NCI-H2196 treated with DMSO at 0.1 percent for 48 hours (cell line): ENCODE measurements at regions not wholly inside any gene's neighbourhood (a gene's known extent, or its start where the extent isn't known, plus 50 kb on each side); places are given as distances from the start of the nearest gene placed in this dataset.
"Not testable (repeated sequence)": the region's sequence is repeated elsewhere in the genome, so short reads cannot be mapped to it uniquely, and the experiment has no call there.

Experiments
- DNase-seq: peaks from one replicate; lab custom pipeline; 2025; ENCODE audit not compliant: unreplicated experiment; lab: John Stamatoyannopoulos, UW

DNA sequence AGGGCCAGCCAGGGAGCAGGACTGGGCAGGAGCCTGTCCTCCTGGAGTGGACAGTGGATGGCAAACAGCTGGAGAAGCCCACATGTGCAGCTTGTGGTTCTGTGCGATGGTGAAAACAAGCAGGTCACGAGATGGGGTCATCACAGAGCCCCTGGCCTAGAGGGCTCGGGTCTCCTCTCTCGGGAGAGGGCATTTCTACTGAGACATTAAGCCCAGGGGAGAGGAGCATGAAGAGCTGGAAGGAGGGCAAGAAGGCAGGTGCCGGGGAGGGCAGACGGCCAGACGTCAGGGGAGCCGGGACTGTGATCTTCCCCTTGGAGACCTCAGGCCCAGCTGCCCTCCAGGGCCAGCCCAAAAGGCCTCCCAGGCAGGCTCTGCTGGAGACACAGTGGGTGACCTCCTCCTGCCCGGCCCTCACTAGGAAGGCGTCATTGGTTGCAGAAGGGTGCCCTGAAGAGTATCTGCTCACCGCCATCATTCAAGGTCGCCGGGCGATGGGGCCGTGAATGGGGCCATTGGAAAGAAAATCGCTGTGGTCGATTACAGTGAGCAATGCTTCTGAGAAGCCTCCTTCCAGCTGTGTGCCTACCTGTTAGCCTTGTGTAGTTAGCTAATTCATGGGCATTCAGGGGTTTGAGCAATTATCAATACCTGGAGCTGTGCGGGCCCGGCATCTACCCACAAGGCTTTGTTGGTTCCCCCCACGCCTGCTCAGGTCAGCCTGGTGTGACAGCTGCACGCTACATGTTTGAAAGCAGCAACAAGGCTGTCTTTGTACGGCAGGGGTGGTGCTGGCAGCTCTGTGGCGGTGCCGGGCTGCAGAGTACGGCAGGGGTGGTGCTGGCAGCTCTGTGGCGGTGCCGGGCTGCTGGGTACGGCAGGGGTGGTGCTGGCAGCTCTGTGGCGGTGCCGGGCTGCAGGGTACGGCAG lies 72.3 kb upstream of the ACTRT2 start:
- DNase-seq: no peak

DNA sequence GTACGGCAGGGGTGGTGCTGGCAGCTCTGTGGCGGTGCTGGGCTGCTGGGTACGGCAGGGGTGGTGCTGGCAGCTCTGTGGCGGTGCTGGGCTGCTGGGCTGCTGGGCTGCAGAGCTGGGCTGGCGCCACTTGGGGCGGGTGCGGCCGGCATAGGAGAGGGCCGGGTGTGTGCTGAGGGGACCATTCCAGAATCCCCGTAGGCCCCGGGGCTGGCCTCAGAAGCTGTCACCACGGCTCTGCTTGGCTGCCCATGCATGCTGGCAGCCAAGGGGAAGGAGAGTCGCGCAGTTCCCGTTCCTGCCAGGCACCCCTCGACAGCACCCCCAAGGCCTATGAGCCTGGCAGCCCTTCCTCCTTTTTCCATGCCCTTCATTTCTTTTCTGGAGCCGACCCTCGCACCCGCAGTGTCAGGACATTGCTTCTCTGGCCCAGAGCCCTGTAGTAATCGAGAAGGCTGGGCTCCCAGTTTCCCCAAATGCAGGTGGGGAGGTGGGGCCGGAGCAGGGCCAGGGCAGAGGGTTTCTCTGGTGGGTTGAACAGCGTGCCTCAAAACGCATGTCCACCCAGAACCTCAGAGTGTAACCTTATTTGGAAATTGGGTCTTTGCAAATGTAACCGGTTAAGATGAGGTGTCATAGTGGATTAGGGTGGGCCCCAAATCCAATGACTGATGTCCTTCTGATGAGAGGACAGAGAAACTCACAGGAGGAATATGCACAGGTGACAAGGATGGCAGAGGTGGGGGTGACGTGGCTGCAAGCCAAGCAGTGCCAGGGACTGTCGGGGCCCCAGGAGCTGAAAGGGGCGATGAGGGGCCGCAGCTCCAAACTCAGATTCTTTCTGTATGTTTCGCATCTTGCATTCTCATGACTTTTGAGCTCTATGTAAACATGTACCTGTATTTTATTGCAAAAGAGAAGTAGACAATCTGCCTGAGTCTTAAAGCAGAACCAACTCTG lies 71.0 kb upstream of the ACTRT2 start:
- DNase-seq: no peak

DNA sequence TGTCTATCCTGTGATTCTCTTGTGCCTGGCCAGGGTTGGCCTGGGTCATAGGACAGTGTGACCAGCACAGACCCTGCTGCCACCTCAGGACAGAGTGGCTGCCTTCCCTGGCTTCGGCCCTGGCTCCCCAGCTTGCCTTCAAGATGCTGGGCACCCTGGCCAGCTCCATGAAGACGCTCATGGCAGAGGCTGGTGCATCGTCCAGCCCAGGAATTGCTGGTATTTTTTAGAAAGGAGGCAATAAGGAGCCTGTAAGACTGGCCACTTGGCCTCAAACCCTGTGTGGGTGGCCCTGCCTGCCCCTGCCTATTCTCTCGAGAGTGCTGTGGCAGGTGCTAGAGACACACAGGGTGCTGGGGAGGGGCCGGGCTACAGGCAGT lies 70.4 kb upstream of the ACTRT2 start:
- no peak for DNase-seq

DNA sequence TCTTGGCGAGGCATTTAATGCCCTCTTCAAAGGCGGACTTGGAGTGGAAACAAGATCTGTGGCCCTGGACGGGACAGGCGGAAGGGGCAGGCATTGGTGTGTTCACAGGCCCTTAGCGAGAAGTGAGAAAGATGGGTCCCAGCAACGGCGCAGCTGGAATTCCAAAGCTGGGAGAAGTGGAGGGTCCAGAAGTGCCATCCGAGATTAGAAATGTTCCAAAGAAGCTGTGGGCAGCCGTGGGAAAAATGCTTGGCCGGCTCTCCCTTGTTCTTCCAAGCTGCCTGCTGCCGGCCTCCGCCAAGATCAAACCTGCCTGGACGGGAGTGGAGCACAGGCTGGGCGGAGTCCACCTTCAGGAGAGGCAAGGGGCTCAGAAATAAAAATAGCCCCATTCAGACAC lies 69.4 kb upstream of the ACTRT2 start:
- no peak for DNase-seq

DNA sequence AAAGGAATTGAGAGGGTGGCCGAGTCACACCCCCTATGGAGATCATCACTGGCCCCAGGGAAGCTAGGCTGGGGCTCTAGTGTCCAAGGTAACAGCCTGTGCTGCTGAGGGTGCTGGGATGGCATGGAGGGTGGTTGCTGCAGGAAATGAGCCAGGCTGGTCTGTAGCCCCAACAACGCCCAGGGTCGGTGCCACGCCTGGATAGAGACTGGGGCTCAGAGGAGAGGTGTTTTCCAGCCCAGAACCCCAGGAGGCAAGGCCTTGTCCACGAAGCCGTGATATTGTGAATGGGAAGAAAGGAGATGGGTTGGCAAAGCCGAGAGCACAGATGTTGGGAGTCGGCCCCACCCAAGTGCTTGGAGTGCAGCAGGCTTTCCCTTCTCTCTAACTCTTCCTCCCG lies 68.9 kb upstream of the ACTRT2 start:
- DNase-seq: no peak

DNA sequence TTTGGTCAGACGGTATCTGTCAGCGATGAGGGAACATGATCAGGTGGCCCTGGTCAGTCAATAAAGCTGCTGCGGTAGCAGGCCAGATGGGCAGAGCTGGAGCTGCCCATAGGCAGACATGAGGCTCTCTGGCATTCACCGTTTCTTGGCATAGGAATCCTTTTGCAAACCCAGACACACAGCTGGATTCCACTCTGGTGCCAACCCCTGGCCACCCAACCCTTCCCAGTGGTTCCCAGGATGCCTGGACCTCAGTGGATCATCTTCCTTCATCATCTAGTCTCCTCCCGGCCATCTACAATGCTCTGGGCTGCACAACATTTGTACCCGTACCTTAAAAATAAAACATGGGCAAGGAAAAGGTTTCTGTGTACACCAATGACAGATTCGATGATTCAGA lies 68.3 kb upstream of the ACTRT2 start:
- no peak for DNase-seq

DNA sequence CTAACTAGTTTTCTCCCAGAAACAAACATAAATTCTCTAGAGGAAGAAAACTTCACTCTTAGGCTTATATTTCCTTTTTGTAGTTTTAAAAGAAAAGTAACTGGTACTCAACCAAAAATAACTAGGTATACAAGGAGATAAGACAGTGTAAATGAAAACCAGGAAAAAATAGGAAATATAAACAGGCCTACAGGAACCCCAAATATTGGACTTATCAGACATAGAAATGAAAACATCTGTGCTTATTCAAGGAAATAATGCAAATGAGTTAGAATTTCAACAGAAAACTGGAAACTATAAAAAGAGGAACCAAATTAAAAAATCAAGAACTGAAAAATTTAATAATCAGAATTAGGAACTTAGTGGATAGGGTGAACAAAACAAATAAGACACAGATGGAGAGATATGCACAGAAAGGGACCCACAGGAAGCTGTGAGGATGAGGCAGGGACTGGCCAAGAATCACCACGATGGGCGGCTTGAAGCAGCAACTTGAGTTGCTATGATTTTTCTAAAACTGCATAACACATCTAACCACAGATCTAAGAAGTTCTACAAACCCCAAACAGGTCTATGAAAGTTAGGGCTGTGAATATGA lies 67.5 kb upstream of the ACTRT2 start:
- no peak for DNase-seq

DNA sequence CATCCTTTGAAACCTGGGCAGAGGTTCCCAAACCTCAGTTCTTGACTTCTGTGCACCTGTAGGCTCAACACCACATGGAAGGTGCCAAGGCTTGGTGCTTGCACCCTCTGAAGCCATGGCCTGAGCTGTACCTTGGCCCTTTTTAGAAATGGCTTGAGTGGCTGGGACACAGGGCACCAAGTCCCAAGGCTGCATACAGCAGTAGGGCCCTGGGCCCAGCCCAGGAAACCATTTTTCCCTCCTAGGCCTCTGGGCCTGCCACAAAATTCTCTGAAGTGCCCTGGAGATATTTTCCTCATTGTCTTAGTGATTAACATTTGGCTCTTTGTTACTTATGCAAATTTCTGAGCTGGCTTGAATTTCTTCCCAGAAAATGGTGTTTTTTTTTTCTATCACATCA lies 65.6 kb upstream of the ACTRT2 start:
- no peak for DNase-seq

DNA sequence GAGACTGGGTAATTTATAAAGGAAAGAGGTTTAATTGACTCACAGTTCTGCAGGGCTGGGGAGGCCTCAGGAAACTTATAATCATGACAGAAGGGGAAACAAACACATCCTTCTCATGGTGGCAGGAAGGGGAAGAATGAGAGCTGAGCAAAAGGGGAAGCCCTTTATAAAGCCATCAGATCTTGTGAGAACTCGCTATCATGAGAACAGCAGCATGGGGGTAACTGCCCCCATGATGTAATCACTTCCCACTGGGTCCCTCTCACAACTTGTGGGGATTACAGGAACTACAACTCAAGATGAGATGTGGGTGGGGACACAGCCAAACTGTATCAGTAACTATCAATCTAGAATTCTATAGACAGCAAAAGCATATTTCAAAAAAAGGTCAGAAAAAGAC lies 64.7 kb upstream of the ACTRT2 start:
- no peak for DNase-seq

DNA sequence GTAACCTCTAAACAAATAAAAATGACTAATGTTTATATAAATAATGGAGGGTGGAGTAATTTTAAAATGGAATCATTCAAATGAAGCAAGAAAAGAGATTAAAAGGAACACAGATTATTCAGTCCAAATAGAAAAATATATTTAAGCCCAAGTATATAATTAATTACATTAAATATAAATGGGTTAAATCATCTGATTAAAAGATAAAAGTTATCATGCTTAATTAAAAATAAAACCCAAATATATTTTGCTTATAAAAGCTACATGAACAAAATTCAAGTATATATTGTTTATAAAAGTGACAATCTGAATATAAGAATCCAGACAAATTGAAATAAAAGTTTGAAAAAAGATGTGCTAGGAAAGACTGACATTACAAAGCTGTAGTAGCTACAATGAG lies 63.9 kb upstream of the ACTRT2 start:
- no peak for DNase-seq

DNA sequence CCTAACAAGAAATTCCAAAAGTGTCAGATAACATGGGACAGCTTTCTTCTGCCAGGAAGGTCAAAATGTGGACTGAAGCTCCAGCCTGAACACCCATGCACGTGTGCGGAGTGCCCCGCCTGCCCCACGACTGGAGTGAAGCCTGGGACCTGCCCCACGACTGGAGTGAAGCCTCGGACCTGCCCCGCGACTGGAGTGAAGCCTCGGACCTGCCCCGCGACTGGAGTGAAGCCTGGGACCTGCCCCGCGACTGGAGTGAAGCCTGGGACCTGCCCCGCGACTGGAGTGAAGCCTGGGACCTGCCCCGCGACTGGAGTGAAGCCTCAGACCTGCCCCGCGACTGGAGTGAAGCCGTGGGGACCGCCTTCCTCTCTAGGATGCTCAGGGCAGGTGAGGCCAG lies 61.4 kb upstream of the ACTRT2 start:
- not testable (repeated sequence) for DNase-seq

DNA sequence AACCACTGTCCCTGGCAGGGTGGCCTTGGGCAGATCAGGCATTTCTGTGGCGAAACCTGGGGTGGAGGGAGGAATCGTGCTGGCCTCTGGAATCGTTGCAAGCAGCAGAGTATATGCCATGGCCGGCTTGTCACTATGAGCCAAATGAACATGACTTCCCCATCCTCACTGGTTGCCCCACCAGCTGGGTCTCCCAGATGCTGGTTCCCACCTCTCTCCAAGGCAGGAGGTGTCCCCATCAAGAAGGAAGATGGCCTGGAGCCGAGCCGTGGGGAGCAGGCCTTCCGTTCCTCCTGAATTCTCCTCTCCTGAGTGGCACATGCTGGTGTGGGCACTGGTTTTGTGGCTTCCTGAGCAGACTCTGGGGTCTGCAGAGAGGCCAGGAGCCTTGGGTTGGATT lies 60.2 kb upstream of the ACTRT2 start:
- no peak for DNase-seq

DNA sequence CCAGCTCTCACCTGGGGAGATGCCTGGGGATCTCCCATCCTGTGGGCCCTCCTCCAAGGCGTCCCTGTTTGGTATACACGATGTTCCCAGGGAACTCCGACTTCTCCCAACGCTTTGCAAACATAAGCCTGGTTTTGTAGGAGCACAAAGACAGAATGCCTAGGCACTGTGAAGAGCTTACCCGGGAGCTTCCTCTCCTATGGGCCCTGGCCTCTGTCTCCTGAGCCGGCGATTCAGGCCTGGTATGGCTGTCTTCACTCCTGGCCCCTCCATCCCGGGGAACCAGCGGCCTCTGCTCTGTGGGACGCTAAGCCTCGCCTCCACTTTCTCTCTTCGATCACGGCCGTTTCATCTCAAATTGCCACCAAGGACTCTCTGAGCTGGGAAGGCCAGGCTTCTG lies 59.6 kb upstream of the ACTRT2 start:
- no peak for DNase-seq

DNA sequence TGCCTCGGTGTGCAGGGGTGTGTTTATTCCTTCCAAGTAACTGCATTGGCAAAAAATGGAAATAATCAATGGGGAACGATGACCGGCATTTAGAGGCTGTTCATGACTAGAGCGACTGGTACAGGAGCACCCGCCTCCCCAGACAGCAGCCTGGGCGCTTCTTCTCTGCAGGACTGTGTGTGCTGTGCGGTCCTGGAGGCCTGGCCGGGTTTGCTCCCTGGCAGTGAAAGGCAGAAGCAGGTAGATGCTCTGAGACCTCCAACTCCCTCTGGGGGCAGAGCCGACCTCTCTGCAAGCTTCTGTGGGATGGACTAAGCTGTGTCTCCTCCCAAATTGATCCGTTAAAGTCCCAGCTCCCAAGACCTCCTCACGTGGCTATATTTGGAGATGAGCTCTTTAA lies 59.2 kb upstream of the ACTRT2 start:
- DNase-seq: no peak

DNA sequence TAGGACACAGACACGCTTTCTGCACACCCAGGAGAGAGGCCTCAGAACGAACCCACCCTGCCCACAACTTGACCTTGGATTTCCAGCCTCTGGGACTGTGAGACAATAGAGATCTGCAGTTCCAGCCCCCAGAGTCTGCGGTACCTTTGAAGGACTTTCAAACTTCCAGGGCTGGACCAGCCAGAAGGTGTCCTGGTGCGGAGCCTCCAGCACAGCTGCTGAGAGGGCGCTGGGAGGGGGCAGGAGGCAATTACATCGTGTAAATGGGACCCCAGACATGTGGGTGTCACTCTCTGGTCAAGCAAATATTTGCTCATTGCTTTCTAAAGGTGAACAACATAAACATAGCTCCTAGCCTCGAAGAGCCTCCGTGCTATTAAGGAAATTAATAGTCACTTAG lies 58.7 kb upstream of the ACTRT2 start:
- DNase-seq: no peak

DNA sequence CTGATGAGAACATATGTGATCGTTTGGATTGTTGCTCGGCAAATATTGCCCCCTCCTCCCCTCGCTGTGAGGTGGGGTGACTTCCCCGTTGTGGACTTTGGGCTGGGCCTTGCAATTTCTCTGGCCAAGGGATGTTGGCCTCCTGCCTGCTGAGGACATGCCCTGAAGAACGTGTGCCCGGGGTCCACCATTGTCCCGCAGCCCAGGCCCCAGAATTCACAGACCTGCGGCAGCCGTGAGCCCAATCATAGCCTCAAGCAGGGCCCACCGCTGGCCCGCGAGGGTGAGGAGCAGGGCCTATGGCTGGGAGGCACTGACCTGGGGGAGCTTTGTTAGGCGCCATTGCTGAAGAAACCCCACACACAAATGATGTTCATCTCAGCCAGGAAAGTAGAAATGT lies 58.3 kb upstream of the ACTRT2 start:
- DNase-seq: no peak

DNA sequence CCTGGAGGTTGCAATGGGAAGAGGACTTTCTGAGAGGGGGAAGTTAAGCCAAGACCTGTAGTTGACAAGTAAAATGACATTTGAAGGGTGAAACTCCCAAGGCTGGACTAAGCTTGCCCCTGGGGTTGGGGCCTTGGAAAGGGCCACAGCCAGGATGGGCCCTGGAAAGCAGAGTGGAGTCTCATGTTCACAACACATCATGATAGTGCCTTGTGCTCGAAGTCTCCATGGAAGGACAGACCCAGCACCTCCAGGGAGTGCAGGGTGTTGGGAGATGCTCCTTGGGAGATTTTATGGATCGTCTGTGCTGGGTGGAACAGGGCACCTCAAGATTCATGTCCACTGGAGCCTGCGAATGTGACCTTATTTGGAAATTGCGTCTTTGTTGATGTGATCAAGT lies 55.6 kb upstream of the ACTRT2 start:
- no peak for DNase-seq

DNA sequence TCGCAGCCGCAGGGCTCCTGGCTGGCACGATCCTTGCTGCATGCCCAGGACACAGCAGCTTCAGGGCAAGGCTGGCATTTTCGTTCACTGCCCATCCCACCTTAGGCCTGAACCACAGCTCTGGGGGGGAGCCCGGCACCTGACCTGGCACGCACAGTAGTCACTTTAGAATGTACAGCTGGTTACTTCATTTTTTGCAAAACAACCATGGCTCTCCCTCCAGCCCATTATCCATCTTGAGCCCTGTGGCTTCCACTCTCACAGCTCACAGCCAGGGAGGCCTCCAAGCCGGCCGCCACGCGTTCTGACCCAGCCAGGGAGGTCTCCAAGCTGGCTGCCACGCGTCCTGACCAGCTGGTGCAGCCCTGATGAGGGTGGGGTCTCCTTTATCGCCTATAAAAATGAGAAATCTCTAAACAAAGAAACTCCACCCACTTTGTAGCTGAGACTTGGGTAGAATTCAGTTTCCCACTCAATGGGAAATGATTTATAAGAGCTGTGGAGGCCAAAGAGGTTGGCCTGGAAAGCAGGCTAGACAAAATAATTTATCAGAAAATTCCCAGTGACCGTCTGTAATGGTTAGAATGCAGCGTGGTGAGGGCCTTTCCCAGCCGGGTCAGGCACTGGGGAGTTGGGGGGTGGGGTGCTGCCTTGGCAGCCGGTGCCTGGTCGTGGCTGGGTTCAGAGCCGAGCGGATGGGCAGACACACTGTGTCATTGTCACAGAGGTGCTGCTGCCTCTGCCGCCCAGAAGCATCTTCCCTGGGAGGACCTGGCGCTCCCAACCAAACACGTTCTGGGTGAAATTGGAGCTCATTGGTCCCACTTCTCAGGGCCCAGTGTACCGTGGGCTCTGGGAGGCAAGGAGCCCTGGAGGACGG lies 54.6 kb upstream of the ACTRT2 start:
- no peak for DNase-seq

DNA sequence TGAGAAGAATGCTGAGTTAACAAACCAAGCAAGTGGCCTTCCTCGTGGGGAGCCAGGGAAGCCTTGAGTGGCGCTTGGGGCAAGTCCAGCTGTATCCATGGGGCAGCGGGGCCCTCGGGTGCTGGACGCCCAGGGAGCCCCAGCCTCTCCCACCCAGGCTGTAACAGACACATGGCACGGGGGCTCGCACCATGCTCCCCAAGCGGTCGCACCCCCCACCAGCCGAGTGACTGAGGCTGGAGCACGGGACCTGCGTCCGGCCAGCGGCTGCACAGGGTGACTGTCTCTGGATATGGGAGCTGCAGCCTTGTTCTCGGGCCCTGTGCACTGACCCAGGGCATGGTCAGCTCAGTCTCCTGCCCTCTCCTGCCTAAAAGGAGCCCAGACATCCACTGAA lies 53.9 kb upstream of the ACTRT2 start:
- DNase-seq: no peak

DNA sequence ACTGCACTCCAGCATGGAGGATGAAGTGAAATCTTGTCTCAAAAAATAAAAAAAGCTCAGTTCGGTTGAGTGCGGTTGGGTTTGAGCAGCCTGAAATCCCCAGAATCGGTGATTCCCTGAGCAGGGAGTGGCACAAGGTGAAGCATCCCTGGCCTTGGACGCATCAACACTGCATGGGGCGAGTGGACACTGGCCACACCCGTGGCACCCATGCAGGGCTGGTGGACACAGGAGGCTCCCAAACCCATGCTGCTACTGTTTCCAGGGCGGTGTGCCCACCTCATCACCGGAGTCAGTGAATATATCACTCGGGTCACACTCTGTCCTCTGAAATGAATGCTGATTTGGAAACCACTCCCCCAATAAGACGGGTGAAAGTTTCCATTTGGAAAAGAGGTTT lies 53.4 kb upstream of the ACTRT2 start:
- no peak for DNase-seq

DNA sequence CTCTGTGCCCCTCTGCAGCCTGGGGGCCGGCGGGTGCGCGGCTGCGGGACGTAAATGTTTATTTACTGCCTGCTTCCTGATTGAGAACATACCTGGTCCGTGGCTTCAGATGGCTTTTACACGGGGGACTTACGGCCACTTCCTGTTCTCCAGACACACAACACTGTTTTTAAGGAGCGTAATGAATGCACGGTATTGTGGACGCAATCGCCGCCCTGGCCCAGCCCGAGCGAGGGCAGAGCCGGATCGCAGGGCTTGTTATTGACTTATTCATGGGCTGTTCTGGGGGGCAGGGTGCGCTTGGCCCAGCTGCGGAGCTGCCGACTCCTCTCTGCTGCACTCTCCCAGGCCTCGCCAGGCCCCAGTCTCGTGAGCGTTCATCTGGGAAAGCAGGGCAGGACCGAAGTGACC lies 52.8 kb upstream of the ACTRT2 start:
- DNase-seq: no peak
